Nephron progenitor cell (in vitro differentiated cells): ENCODE measurements at regions not wholly inside any gene's neighbourhood (a gene's known extent, or its start where the extent isn't known, plus 50 kb on each side); places are given as distances from the start of the nearest gene placed in this dataset.
"Not testable (repeated sequence)": the region's sequence is repeated elsewhere in the genome, so short reads cannot be mapped to it uniquely, and the experiment has no call there.

Experiments
- DNase-seq: peaks from one replicate; pipeline ENCODE4 v3.0.0; 2021
- H3K27ac Mint-ChIP-seq: 2 replicates; pipeline ENCODE4 v1.8.0; 2021; ENCODE audit warnings: mild to moderate bottlenecking, moderate library complexity, mixed read lengths
- H3K27me3 Mint-ChIP-seq: 2 replicates; pipeline ENCODE4 v1.8.0; 2021; ENCODE audit warnings: mild to moderate bottlenecking, low read depth, mixed read lengths; ENCODE audit not compliant: poor library complexity
- H3K36me3 Mint-ChIP-seq: 2 replicates; pipeline ENCODE4 v1.8.0; 2021; ENCODE audit warnings: low read depth, mixed read lengths
- H3K4me1 Mint-ChIP-seq: 2 replicates; pipeline ENCODE4 v1.8.0; 2021; ENCODE audit warnings: mixed read lengths
- H3K4me3 Mint-ChIP-seq: 2 replicates; pipeline ENCODE4 v1.8.0; 2021; ENCODE audit warnings: mild to moderate bottlenecking, moderate library complexity, mixed read lengths
- H3K9me3 Mint-ChIP-seq: 2 replicates; pipeline ENCODE4 v1.8.0; 2021; ENCODE audit warnings: mild to moderate bottlenecking, moderate library complexity, mixed read lengths
- TF ChIP-seq, protein P1 (sequence below): fragments of 200-600 bp; sonication (generic); IDR thresholded peaks from 2 replicates; pipeline ENCODE4 v1.5.0; 2021; ENCODE audit warnings: antibody characterized with exemption

DNA sequence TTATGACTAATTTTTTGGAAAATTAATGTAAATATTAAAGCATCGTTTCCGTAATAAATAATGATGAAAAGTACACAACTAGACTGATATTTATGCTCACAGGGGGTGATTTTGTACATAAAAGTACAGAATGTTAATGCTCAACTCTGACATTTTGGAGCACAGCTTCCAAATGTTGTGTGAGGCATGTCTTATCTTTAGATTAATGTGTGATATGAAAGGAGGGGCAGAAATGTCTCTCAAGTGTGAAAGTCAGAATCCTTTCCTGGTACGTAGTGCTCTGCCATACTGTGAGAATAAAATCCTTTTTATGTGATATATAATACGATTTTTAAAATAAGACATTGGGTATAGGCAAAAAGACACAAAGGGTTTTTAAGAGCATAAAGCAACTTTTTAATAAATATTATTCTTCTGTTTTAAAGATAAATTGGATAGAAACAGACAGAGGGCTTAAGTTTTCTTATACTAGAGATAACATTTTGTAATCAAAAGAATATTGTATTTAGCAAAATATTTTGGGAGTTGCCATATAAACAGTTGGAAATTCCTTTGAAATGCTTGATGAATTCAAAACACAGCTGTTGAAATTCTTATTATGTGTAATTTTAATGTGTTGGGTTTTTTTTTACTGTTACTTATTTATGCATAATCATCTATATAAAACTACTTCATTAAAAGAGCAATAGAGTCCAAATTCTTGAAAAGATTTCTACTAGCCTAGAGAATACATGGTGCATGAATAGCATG is 389.7 kb downstream of the RAP2B start:
- Mint-ChIP-seq H3K9me3 (no peaks in the 10 kb centered on the region), H3K4me1 (no peaks in the 10 kb centered on the region), H3K36me3 (no peaks in the 10 kb centered on the region), H3K27me3 (no peaks in the 10 kb centered on the region), H3K27ac (no peak overlapping the region), H3K4me3 (no peak overlapping the region)
- no peak for DNase-seq
- TF ChIP-seq, protein P1, sequence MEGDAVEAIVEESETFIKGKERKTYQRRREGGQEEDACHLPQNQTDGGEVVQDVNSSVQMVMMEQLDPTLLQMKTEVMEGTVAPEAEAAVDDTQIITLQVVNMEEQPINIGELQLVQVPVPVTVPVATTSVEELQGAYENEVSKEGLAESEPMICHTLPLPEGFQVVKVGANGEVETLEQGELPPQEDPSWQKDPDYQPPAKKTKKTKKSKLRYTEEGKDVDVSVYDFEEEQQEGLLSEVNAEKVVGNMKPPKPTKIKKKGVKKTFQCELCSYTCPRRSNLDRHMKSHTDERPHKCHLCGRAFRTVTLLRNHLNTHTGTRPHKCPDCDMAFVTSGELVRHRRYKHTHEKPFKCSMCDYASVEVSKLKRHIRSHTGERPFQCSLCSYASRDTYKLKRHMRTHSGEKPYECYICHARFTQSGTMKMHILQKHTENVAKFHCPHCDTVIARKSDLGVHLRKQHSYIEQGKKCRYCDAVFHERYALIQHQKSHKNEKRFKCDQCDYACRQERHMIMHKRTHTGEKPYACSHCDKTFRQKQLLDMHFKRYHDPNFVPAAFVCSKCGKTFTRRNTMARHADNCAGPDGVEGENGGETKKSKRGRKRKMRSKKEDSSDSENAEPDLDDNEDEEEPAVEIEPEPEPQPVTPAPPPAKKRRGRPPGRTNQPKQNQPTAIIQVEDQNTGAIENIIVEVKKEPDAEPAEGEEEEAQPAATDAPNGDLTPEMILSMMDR = no peak

DNA sequence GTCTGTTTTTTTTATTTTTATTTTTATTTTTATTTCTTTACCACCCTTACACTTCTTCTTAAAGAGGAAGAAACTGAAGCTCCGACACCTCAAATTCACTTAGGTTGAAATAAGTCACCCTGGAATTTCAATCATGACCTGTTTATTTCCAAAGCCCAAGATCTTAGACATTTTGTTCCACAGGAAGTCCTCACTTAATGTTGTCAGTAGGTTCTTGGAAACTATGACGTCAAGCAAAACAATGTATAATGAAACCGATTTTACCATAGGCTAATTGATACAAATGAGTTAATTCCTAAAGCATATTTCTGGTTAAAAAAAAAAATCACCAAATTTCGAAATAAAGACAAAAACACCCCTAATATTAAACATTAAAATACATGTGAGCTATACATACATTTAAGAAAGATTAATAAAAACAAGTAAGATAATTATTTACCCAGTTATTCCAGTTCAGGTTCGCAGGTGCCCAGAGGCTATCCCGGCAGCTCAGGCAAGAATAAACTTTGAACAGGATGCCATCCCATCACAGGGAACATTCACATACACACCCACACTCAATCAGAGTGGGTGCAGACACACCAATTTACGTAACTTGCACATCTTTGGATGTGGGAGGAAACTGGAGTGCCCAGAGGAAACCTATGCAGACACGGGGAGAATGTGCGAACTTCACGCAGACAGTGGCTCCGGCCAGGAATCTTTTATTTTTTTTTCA is 391.0 kb downstream of the RAP2B start:
- H3K27me3 Mint-ChIP-seq = no peaks in the 10 kb centered on the region
- no peak overlapping the region for H3K4me3 Mint-ChIP-seq
- no peaks in the 10 kb centered on the region for H3K36me3 Mint-ChIP-seq
- H3K9me3 Mint-ChIP-seq = peaks cover 3% of the 10 kb centered on the region
- no peak overlapping the region for H3K27ac Mint-ChIP-seq
- DNase-seq = no peak
- no peaks in the 10 kb centered on the region for H3K4me1 Mint-ChIP-seq
- TF ChIP-seq, protein P1 = no peak

- H3K36me3 Mint-ChIP-seq = no peaks in the 10 kb centered on the region
- H3K27me3 Mint-ChIP-seq = no peaks in the 10 kb centered on the region
- no peak overlapping the region for H3K4me3 Mint-ChIP-seq
- no peak for DNase-seq
- peaks cover 9% of the 10 kb centered on the region for H3K9me3 Mint-ChIP-seq
- TF ChIP-seq, protein P1 = no peak
- no peaks in the 10 kb centered on the region for H3K4me1 Mint-ChIP-seq
- H3K27ac Mint-ChIP-seq = no peak overlapping the region
These were observed 391.5 kb downstream of the RAP2B start for GRCh38 chr3:153553605-153553945.

- TF ChIP-seq, protein P1 = no peak
- Mint-ChIP-seq H3K36me3 (no peaks in the 10 kb centered on the region), H3K4me1 (no peaks in the 10 kb centered on the region), H3K9me3 (peaks cover 30% of the 10 kb centered on the region), H3K27ac (no peak overlapping the region), H3K4me3 (no peak overlapping the region), H3K27me3 (no peaks in the 10 kb centered on the region)
- no peak for DNase-seq
These were observed 393.9 kb downstream of the RAP2B start for GRCh38 chr3:153555919-153556318.

GRCh38 chr3:153559366-153559765 is 397.3 kb downstream of the RAP2B start:
- not testable (repeated sequence) for DNase-seq, H3K27ac Mint-ChIP-seq, H3K4me3 Mint-ChIP-seq, H3K27me3 Mint-ChIP-seq, H3K36me3 Mint-ChIP-seq, H3K4me1 Mint-ChIP-seq
- H3K9me3 Mint-ChIP-seq = peaks cover 47% of the 10 kb centered on the region

- no peaks in the 10 kb centered on the region for H3K27me3 Mint-ChIP-seq
- H3K4me1 Mint-ChIP-seq = no peaks in the 10 kb centered on the region
- no peak overlapping the region for H3K27ac Mint-ChIP-seq
- DNase-seq = no peak
- peaks cover 5% of the 10 kb centered on the region for H3K36me3 Mint-ChIP-seq
- TF ChIP-seq, protein P1 = no peak
- H3K9me3 Mint-ChIP-seq = peaks cover 38% of the 10 kb centered on the region
- H3K4me3 Mint-ChIP-seq = no peak overlapping the region
These were observed 405.0 kb downstream of the RAP2B start for GRCh38 chr3:153567011-153567410.
